ENCODE measurements at regions not wholly inside any gene's neighbourhood (a gene's known extent, or its start where the extent isn't known, plus 50 kb on each side); places are given as distances from the start of the nearest gene placed in this dataset.

- no peaks in the 10 kb centered on the region for H3K9me1 ChIP-seq (ENCODE audit: control insufficient read depth, insufficient read depth, low read length)
- ChIA-PET POLR2A (no interaction called here), CTCF (ENCODE audit: low intra/inter-chr PET ratio) (no interaction called here)
- H4K20me1 ChIP-seq (replicated peaks; ENCODE audit: control insufficient read depth, insufficient read depth, low read length): no peaks in the 10 kb centered on the region
- no peak for FAIRE-seq
- 0% methylated on average over 4 of the region's 5 CpGs for WGBS (ENCODE audit: insufficient coverage, low coverage, missing lambda C conversion rate)
- intact Hi-C loops (cut with micrococcal nuclease) (no loop called here), in situ Hi-C loops (cut with MboI) (no loop called here)
- no peaks in the 10 kb centered on the region; the same call in 1 of the 2 replicates for H3K9me3 ChIP-seq (replicated peaks; ENCODE audit: control insufficient read depth, insufficient read depth, low read depth, low read length)
- BruUV-seq (replicated peaks): no TSS peak
- H2AFZ ChIP-seq (ENCODE audit: low read depth, low read length): no peak overlapping the region
- no peak for ATAC-seq
- no peaks in the 10 kb centered on the region for H3K27me3 ChIP-seq (ENCODE audit: control insufficient read depth in 2 of 2, insufficient read depth in 2 of 2, low read length in 2 of 2)
- no peak overlapping the region for H3K27ac ChIP-seq (ENCODE audit: extremely low read depth, low read depth, low read length)
- no peaks in the 10 kb centered on the region for H3K79me2 ChIP-seq (ENCODE audit: control insufficient read depth, insufficient read depth, low read length)
- H3K36me3 ChIP-seq (ENCODE audit: control insufficient read depth, insufficient read depth, low read length): no peaks in the 10 kb centered on the region
- DNase-seq (ENCODE audit: extremely low read depth in 1 of 4, low spot score in 3 of 4): no peak
- no peak overlapping the region for H3K4me3 ChIP-seq
- H3K9ac ChIP-seq (ENCODE audit: insufficient read depth in 1 of 2, low read depth in 2 of 2, low read length in 2 of 2): no peak overlapping the region
- no peak overlapping the region for H3K4me2 ChIP-seq (ENCODE audit: insufficient read depth, low read length)
- H3K4me1 ChIP-seq (replicated peaks in 1 of 2; ENCODE audit: control insufficient read depth in 2 of 2, insufficient read depth in 2 of 2, low read length in 2 of 2): no peaks in the 10 kb centered on the region
- TF ChIP-seq TCF7 (IDR thresholded peaks at IDR 0.05; ENCODE audit: borderline replicate concordance): no peak
- TF ChIP-seq NFE2 (IDR thresholded peaks at IDR 0.05; ENCODE audit: low read depth): no peak
- no peak for TF ChIP-seq MTA2 (IDR thresholded peaks at IDR 0.05; ENCODE audit: low read depth)
- TF ChIP-seq MYBL2 (IDR thresholded peaks at IDR 0.05; ENCODE audit: low read depth): no peak
- no peak for TF ChIP-seq MYBL2 (CRISPR knock-in tag; IDR thresholded peaks at IDR 0.05; ENCODE audit: borderline replicate concordance)
- no peak for TF ChIP-seq FOXA1 (IDR thresholded peaks at IDR 0.05; ENCODE audit: borderline replicate concordance)
- TF ChIP-seq TAF15 (IDR thresholded peaks at IDR 0.05; ENCODE audit: low read depth, low read length): no peak
- no peak for TF ChIP-seq ETV5 (CRISPR knock-in tag; IDR thresholded peaks at IDR 0.05; ENCODE audit: low read depth)
- no peak for TF ChIP-seq TCF15 (CRISPR knock-in tag; IDR thresholded peaks at IDR 0.05)
- TF ChIP-seq NR3C1 (CRISPR knock-in tag; IDR thresholded peaks at IDR 0.05): no peak
- TF ChIP-seq CBFA2T2 (conservative IDR thresholded peaks at IDR 0.05): no peak
- TF ChIP-seq, protein P1, sequence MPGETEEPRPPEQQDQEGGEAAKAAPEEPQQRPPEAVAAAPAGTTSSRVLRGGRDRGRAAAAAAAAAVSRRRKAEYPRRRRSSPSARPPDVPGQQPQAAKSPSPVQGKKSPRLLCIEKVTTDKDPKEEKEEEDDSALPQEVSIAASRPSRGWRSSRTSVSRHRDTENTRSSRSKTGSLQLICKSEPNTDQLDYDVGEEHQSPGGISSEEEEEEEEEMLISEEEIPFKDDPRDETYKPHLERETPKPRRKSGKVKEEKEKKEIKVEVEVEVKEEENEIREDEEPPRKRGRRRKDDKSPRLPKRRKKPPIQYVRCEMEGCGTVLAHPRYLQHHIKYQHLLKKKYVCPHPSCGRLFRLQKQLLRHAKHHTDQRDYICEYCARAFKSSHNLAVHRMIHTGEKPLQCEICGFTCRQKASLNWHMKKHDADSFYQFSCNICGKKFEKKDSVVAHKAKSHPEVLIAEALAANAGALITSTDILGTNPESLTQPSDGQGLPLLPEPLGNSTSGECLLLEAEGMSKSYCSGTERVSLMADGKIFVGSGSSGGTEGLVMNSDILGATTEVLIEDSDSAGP (CRISPR knock-in tag; IDR thresholded peaks at IDR 0.05): no peak
- no peak for TF ChIP-seq ZNF76 (CRISPR knock-in tag; IDR thresholded peaks at IDR 0.05; ENCODE audit: borderline replicate concordance)
- TF ChIP-seq PRDM10 (IDR thresholded peaks at IDR 0.05; ENCODE audit: partially characterized antibody): no peak
- TF ChIP-seq SAP30 (IDR thresholded peaks at IDR 0.05; ENCODE audit: borderline replicate concordance, insufficient read depth, low read depth, low read length, poor library complexity, severe bottlenecking): no peak
- no peak for TF ChIP-seq HINFP (tag; conservative IDR thresholded peaks at IDR 0.05; ENCODE audit: low read depth)
- TF ChIP-seq RBBP5 (IDR thresholded peaks at IDR 0.05; ENCODE audit: borderline replicate concordance, insufficient read depth, low read length, poor library complexity, severe bottlenecking): no peak
These were observed 759.7 kb upstream of the CDH7 start for GRCh38 chr18:64991102-64991501.

Measured in K562 (cell line).